Stomach smooth muscle (tissue), 2 donors: ENCODE measurements at regions not wholly inside any gene's neighbourhood (a gene's known extent, or its start where the extent isn't known, plus 50 kb on each side); places are given as distances from the start of the nearest gene placed in this dataset.
"Not testable (repeated sequence)": the region's sequence is repeated elsewhere in the genome, so short reads cannot be mapped to it uniquely, and the experiment has no call there.

Experiments used
- H3K27ac ChIP-seq: one replicate; pipeline ENCODE4 v1.7.0; 2013; ENCODE audit warnings: mild to moderate bottlenecking, low read length, inconsistent platforms
- H3K27me3 ChIP-seq, 2 donors: one replicate each; pipeline ENCODE4 v1.7.0; 2013; ENCODE audit warnings: low read length in 2 of 2; ENCODE audit not compliant: insufficient read depth in 2 of 2, control insufficient read depth in 1 of 2
- H3K36me3 ChIP-seq, 2 donors: one replicate each; pipeline ENCODE4 v1.7.0; 2013; ENCODE audit warnings: low read length in 2 of 2; ENCODE audit not compliant: control insufficient read depth in 2 of 2, insufficient read depth in 2 of 2
- H3K4me1 ChIP-seq: one replicate; pipeline ENCODE4 v1.7.0; 2013; ENCODE audit warnings: low read length; ENCODE audit not compliant: control insufficient read depth, insufficient read depth
- H3K4me3 ChIP-seq, 2 donors: one replicate each; pipeline ENCODE4 v1.7.0; 2013; ENCODE audit warnings: low read length in 2 of 2
- H3K9ac ChIP-seq, 2 donors: one replicate each; pipeline ENCODE4 v1.7.0; 2013; ENCODE audit warnings: low read length in 2 of 2, mild to moderate bottlenecking in 1 of 2
- H3K9me3 ChIP-seq, 2 donors: one replicate each; pipeline ENCODE4 v1.7.0; 2013; ENCODE audit warnings: low read length in 2 of 2; ENCODE audit not compliant: control insufficient read depth in 2 of 2
- donor health status: healthy.
- donor health status: Pancreatic carcinoma.

GRCh38 chr16:29342937-29343336 lies 63.6 kb downstream of the NPIPB11 start:
- not testable (repeated sequence) for H3K4me1 ChIP-seq, H3K9ac ChIP-seq, H3K27ac ChIP-seq, H3K4me3 ChIP-seq, H3K9me3 ChIP-seq, H3K36me3 ChIP-seq, H3K27me3 ChIP-seq

- H3K9ac ChIP-seq, H3K27me3 ChIP-seq, H3K9me3 ChIP-seq, H3K36me3 ChIP-seq, H3K4me1 ChIP-seq, H3K4me3 ChIP-seq, H3K27ac ChIP-seq: not testable (repeated sequence)
These were observed 65.6 kb downstream of the NPIPB11 start for GRCh38 chr16:29340779-29341438.

- not testable (repeated sequence) for H3K9me3 ChIP-seq, H3K4me1 ChIP-seq, H3K27ac ChIP-seq, H3K36me3 ChIP-seq, H3K9ac ChIP-seq, H3K27me3 ChIP-seq, H3K4me3 ChIP-seq
These were observed 66.3 kb downstream of the NPIPB11 start for GRCh38 chr16:29340235-29340634.

GRCh38 chr16:29338821-29339700 lies 67.5 kb downstream of the NPIPB11 start:
- not testable (repeated sequence) for H3K4me1 ChIP-seq, H3K9ac ChIP-seq, H3K36me3 ChIP-seq, H3K27ac ChIP-seq, H3K4me3 ChIP-seq, H3K9me3 ChIP-seq, H3K27me3 ChIP-seq

- H3K27ac ChIP-seq, H3K4me1 ChIP-seq, H3K27me3 ChIP-seq, H3K36me3 ChIP-seq, H3K4me3 ChIP-seq, H3K9ac ChIP-seq, H3K9me3 ChIP-seq: not testable (repeated sequence)
These were observed 69.1 kb downstream of the NPIPB11 start for GRCh38 chr16:29337385-29337901.

GRCh38 chr16:29335549-29335846 lies 71.0 kb downstream of the NPIPB11 start:
- H3K27ac ChIP-seq, H3K9ac ChIP-seq, H3K4me1 ChIP-seq, H3K9me3 ChIP-seq, H3K4me3 ChIP-seq, H3K36me3 ChIP-seq, H3K27me3 ChIP-seq: not testable (repeated sequence)

- H3K4me1 ChIP-seq, H3K27me3 ChIP-seq, H3K27ac ChIP-seq, H3K36me3 ChIP-seq, H3K9ac ChIP-seq, H3K4me3 ChIP-seq, H3K9me3 ChIP-seq: not testable (repeated sequence)
These were observed 71.5 kb downstream of the NPIPB11 start for GRCh38 chr16:29334776-29335548.

- not testable (repeated sequence) for H3K9ac ChIP-seq, H3K4me1 ChIP-seq, H3K27ac ChIP-seq
These were observed 72.9 kb downstream of the NPIPB11 start for GRCh38 chr16:29333492-29334097.

GRCh38 chr16:29330623-29331022 lies 75.9 kb downstream of the NPIPB11 start:
- not testable (repeated sequence) for H3K27ac ChIP-seq, H3K27me3 ChIP-seq, H3K4me1 ChIP-seq, H3K9ac ChIP-seq, H3K9me3 ChIP-seq, H3K36me3 ChIP-seq, H3K4me3 ChIP-seq

More at GRCh38 chr16:29333492-29334097, 72.9 kb downstream of the NPIPB11 start:
- not testable (repeated sequence) for H3K9me3 ChIP-seq, H3K4me3 ChIP-seq, H3K36me3 ChIP-seq, H3K27me3 ChIP-seq

- H3K36me3 ChIP-seq, H3K4me3 ChIP-seq, H3K9me3 ChIP-seq, H3K27ac ChIP-seq, H3K9ac ChIP-seq, H3K4me1 ChIP-seq, H3K27me3 ChIP-seq: not testable (repeated sequence)
These were observed 78.0 kb downstream of the NPIPB11 start for GRCh38 chr16:29328528-29328927.
